HUDEP-2 (cell line): ENCODE measurements at regions not wholly inside any gene's neighbourhood (a gene's known extent, or its start where the extent isn't known, plus 50 kb on each side); places are given as distances from the start of the nearest gene placed in this dataset.

Experiments
- DNase-seq, 76 experiments: peaks; one replicate each; lab custom pipeline; 2025; ENCODE audit not compliant: unreplicated experiment in 76 of 76; lab: John Stamatoyannopoulos, UW

DNA sequence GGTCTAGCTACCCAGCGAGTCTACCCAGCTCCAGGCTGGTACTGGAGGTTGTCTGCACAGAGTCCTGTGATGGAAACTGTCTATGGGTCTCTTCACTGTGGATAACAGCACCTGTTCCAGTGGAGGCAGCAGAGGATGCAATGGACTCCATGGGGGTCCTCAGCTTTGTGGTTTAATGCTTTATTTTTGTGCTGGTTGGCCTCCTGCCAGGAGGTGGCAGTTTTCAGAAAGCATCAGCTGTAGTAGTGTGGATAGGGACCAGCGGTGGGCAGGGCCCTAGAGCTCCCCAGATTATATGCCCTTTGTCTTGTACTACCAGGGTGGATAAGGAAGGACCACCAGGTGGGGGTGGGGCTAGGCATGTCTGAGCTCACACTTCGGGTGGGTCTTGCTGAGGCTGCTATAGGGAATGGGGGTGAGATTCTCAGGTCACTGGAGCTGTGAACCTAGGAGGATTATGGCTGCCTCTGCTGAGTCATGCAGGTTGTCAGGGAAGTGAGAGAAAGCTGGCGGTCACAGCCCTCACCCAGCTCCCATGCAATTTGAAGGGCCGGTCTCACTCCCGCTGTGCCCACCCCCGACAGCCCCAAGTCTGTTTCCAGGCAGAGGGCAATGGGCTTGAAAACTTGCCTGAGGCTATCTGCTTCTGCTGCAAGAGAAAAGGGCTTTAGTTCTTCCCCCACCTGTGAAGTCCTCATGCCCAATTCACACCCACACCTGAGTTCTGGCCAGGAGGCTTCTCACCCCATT lies 397.1 kb downstream of the TLE1 start:
- no peak for DNase-seq

DNA sequence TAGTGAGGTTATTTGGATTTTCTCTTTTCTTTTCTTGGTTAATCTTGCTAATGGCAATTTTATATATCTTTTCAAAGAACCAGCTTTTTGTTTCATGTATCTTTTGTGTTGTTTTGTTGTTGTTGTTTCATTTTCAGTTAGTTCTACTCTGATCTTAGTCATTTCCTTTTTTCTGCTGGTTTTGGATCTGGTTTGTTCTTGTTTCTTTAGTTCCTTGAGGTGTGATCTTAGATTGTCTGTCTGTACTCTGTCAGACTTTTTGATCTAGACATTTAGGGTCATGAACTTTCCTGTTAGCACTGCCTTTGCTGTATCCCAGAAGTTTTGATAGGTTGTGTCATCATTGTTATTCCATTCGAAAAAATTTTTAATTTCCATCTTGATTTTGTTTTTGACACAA lies 399.7 kb downstream of the TLE1 start:
- DNase-seq: no peak

DNA sequence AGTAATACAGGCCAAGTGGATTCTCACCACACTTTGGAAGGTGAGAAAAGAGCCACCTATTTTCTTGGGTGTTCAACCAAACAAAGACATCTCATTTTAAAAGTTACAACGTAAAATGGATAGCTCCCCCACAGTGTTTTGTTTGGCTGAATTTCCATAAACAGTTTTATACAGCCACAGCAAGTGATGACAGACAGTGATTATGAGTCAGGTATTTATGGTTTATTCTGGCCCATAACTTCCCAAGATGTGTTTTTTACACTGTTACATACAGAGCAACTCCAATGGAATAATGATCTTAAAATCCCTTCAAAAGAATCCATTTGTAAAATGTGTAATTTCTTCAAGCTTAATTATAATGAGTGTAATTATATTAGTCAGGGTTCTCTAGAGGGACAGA lies 421.3 kb downstream of the TLE1 start:
- DNase-seq: no peak

DNA sequence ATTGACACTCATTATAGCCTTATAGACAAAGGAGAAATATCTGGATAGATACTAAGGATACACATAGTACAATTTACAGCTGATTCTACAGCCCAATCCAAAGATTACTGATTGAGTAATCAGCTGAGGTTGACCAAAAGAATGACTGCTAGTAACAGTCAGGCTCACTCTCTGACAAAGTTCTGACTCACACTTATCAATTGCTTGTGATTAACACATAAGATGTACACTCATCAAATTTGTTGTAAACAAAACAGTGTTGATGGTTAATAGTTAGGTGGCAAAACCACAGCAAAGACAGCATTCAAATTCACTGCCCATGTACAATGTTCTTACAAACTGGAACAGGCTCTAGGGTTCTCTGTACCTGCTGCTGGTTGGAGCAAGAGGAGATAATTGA lies 422.7 kb downstream of the TLE1 start:
- no peak for DNase-seq

DNA sequence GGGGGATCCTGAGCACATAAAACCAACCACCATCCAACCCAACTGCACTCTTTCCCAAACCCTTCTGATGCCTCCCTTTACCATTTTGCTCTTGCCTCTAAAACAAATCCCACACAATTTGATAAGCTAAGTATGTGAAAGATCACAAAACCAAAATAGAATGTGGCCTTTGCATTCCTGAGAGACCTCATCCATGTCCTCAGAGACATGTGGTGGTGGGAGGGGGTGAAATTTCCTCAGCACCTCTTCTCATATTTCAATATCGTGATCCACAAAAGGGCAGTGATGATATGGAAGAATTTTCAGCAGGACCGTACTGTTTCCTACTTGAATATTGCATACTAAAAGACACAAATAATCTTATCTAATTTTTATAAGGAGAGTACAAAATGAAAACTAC lies 423.3 kb downstream of the TLE1 start:
- DNase-seq: no peak

DNA sequence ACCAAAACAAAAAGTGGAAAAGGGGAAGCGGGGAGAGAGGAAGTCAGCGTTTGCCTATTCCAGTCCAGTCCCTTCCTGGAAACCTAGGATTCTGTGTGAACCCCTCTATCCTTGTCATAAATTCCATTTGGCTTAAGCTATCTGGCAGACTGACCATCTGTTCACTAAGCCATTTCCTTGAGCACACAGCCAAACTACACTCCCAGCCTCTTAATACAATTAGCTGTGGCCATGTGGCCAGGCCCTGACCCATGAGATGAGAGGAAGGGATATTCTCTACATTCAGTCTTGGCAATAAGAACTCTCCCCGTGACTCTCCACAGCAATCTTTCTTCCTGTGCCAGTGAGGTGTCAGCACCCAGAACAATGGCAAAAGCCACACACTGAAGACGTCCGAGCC lies 424.8 kb downstream of the TLE1 start:
- no peak for DNase-seq

DNA sequence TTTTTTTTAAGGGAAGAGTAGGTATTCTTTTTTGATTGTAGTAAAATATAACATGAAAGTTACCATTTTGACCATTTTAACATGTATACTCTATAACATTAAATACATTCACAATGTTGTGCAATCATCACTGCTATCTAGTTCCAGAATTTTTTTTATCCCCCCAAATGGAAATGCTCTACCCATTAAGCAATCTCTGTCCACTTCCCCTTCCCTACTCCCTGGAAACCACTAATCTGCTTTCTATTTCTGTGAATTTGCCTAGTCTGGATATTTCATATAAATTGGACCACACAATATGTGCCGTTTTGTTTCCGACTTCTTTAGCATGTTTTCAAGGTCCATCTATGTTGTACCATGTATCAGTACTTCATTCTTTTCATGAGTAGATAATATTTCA lies 429.5 kb downstream of the TLE1 start:
- no peak for DNase-seq

DNA sequence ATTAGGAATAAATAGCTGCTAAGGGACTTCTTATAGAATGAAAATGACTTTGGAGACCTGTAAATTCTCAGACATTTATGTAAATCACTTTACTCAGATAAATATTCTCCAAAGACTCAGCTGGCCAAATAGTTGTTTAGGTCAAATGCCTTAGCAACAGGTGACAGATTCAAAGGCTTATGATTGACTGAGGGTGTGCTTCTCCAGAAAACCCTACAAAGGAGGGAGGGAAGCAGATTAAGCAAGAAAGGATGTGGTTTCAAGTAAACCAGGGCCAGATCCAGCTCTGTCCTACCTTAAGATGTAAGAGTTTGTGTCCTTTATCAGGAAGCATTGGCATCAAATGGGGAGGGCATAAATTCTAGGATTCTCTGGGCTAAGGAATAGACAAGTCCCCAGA lies 433.0 kb downstream of the TLE1 start:
- DNase-seq: no peak

DNA sequence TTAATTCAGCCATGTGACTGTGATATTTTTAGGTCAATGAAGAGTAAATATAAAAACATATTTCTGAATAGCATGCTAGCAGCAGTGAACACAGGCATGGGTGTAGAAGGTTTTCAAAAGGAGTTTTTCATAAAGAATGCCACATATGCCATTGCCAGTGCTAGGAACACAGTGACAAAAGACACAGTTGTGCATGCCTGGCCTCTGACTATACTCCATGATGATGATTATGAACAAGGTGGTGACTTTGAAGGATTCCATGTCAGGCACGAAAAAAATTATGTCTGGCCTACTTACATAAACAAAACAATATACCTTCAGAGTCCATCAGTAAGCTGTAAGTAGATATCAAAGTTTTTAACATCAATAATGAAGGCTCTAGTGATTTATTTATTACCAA lies 438.7 kb downstream of the TLE1 start:
- DNase-seq: no peak

DNA sequence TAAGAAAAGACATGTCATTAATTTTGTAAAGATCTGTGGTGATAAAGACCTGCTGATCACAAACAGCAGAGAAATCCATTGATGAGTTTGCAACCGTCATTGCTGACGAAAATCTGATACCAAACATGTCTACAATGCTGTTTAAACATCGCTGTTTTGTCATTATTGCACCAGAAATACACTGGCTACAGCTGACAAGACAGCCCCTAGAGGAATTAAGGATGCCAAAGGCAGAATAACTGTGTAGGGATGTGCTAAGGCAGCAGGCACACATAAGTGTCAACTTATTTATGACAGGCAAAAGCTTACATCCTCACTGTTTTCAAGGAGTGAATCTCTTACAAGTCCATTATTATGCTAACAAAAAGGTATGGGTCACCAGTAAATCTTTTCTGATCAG lies 439.3 kb downstream of the TLE1 start:
- DNase-seq: no peak

DNA sequence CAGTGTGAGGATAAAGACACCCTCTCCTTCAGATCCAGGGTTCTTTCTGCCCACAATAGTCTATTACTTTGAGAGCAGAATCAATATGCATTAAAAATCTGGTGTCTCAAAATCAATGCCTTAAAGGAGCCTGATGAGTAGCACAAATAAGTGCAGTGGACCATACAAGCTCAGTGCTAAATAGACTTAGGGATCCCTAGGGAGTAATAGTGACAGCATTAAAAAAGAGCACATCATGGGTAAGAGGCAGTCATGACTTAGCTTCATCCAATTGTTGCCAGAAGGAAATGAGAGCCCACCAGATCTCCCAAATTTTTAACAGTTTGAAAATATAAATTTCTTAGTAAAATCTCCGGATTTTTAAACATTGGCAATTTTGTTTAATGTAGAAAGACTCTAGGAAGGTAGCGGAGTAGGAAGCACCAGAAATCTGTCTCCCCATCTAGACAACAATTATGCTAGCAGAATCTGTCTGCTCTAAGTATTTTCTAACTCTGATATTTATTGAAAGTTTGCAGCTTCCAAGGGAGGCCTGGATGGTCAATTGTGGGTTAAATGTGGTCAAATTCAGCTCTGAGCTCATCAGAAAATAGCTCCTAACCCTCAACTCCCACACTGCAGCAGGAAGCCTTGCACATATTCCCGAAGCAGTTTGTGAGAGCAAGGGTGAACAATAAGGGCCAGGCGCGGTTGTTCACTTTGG lies 443.9 kb downstream of the TLE1 start:
- DNase-seq: no peak

DNA sequence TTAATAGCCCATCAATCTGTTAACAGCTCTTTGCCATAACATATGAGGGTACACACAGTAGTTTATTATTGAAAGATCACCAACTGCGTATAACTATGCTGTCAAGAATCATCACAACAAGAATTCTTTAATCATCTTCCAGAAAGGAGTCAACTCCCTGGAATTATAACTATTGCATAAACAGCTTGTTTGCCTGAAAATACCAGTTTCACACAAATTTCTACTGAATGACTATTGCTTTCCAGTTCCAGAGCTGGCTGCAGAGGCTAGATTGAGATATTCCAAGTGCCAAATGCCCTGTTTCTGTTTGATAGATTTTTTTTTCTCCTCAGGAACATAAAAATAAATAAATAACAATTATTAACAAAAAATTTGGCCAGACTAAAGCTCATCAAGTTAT lies 444.7 kb downstream of the TLE1 start:
- no peak for DNase-seq

DNA sequence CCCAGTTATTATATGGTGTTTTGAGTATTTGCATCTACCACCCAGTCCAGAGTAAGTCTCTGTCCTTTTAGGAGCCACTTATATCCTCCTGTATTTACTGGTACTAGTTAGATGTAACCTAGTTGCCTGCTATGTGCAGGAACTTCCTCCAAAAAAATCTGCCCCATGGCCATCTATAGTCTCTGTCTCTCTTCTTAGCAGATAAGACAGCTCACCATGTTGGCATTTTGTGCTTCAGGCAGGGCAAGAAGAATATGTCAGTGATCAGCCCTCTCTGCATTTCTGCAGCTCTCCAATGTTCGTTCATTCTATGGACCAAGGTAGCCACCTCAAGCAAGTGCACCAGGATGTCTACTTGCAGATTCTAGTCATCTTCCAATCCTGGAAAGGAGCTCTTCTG lies 446.5 kb downstream of the TLE1 start:
- DNase-seq: no peak

DNA sequence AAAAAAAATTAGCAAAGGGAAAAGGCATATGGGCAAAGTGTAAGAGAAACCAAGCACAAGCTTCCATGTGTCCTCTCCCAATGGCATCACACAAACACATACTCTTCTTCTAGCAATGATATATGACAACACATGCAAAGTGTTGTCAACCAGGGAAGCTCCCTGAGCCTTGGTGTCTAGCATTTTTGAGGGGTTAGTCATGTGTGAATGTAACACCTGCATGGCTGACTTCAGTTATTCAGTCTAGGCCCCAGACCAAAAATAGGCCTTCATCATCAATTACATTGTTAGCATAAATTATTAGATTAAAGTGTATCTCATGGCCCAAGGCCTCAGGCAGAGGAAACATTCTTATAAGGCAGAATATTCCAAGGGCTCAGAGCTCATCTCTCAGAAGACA lies 450.0 kb downstream of the TLE1 start:
- no peak for DNase-seq

DNA sequence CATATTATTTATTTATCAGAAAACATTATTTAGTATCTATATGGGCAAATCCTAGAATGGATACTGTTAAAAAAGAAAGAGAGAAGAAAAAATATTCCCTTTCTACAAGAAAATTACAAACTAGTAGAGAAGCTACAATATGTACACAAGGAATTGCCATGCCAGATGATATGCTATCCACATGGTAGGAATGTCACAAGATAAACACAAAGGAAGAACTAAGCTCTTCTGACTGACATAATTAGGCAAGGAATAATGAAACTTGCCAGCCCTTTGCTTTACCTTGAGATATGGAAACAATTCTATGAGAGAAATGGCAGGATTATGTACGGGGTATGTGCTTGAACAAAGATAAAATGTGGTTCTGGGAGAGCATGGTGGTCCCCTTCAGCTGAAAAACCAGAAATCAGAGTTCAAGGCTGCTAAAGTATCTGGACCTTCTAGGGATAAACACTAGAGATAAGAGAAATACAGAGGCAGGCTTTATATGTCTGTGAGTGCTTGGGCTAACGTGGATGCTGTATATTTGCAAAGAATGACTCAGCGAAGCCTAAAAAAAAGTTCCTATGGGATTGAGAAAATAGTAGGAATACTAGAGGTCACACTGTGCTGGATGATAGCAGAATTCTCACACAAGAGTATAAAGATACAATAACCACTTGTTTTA lies 451.6 kb downstream of the TLE1 start:
- no peak for DNase-seq

DNA sequence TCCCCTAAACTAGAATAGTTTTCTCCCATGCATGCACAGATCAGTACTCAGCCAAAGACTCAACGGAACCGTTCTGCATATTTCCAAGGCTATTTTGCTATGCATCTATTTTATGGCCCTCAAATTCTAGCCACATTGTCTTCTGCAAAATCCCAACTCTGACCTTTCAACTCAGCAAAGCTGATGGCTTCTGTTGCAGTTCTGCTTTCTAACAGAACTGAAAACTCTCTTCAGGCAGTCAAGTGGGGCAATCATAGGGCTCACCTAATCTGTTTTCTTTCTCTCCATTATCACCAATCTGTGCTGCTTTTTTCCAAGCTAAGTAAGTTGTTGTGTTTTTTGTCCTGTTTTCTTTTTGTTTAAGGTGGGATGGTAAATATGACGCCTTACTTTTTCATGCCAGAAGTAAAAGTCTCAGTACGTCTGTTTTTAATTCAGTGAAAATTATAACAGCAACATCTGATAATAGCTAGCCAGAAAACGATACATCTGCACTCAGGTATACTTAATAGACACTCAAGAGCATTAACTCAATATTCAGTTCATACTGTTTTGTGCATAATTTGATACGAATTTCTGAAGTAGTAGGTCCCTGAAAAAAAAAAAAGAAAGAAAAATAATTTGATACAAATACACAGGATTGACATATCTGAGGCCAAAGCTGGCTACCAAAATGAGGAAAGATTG lies 454.3 kb downstream of the TLE1 start:
- no peak for DNase-seq

DNA sequence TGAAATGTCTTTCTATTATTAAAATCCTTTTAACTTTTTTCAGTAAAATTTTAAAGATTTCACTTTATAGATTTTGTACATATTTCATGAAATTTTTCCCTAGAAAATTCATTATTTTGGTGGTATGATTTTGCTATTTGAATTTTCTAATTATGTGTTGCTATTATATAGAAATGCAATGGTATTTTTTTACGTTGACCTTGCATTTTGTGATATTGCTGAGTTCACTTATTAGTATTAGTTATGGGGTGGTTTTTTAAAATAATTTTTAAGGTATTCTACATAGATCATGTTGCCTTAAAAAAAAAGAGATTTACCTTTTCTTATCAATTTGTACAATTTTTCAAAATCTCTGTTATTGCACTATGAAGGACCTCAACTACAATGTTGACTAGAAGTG lies 458.3 kb downstream of the TLE1 start:
- no peak for DNase-seq

DNA sequence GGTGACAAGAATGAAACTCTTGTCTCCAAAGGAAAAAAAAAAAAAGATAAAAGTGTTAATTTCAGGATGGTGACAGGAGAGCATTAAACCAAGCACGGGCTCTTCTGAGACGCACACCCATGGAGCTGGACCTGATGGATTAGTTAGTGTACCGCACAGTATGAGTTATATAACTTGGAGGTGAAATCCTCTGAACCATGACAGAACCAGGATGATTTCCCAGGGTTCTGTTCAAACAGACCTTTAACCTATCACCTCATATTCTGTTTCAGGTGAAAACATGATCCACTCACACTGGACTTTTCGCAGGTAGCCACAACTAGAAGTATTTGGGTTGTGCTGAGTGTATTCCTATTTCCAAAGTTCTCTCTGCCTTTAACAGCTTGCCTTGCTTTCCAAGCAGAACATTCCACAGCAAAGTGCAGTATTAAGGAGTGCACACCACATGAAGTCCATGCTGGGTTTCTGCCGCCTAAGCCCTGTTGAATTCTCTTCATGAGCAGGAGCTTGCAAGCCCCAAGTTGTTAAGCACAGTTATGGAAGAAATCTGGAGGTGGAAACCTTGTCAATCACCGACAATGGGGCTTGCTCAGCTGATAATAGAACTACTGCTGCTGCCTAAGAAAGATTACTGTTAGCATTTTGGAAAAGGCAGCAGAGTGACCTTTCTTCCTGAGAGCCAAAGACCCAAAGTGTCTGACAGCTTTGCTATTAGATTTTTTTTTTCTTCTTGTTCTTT lies 461.7 kb downstream of the TLE1 start:
- no peak for DNase-seq

DNA sequence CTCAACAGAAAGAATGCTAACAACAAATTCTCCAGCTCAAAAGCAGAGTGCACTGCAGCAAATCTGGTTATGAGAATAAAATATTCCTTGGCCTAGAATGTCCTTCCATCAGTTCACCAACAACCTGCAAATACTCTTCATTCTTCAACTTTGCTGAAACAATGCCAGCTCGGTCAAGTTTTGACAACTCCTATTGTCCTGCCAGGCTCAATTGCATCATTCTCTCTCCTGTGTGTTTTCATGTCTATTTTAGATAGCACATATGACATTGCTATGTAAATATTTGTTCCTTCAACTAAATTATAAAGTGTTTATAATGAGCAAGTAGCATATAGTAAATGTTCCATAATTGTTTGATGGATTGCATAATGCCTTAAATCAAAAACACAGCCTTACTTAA lies 463.8 kb downstream of the TLE1 start:
- DNase-seq: no peak

DNA sequence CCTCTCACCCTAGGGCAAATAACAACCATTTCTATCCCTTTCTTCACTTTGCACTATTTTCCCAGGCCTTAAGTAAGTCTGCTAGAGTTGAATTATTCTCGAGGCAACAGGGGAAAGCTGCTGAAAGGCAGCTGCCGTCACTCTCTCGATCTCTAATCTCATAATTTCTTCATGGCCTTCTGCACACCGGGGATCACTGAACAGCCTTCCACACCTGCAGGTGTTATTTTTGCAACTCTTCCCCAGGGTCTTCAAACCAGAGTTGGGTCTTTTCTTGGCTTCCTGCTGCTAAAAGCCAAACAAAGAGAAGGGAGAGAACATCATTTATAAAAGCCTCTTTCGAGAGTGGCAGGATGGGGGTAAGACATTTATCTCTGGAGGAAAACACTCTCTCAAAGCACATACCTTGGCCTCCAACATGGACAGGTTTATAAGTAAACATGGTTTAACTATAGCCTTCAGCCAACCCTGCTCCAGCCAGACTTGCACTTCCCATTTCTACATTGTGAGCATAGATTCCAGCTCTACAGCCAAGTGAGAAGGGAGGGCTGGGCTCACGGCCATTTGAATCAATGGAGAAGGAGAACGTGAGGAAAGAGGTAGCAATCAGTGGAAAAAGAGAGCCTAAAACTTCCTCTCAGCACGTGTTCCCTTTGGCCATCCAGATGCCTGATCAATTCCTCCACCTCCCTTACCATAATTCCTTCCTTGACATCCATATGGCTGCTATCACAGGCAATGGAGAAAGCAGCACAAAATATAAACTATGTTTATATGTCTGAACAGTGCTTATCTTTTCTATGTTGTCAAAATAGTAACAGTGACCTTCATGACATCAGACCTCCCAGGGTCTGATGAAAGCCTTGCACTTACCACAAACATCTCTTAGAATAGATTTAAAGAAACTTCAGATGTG lies 464.9 kb downstream of the TLE1 start:
- no peak for DNase-seq
